ENCODE measurements at regions not wholly inside any gene's neighbourhood (a gene's known extent, or its start where the extent isn't known, plus 50 kb on each side); places are given as distances from the start of the nearest gene placed in this dataset.

DNA sequence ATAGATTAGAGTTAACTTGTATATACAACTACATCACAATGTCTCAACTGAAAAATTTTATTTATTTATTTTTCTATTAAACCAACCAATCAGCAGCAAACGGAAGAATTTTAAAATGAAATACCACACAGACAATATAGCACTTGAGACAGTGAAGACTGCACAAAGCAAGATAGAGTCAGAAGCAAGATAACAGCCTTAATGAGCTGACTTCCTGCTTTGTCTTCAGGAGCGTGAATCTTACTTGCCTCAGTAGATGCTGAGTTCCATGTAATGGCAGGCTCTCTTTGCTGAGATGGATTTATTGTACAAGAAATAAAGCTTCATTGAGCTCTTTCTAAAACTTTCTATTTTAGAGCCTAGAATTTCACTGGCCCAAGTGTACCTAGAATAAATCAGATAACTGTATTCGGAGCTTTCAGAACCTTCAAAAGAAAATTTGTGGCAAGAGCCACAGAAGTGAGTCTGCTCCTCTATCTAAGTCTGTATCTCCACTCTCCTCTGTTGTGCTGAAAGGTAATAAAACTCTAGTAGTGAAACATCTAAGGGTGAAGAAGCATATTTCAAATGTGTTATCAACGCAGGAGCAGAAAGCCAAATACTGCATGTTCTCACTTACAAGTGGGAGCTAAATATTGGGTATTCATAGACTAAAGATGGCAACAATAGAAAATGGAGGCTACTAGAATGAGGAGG lies 83.3 kb upstream of the ANKRD55 start:
- TF ChIP-seq CTCF (IDR thresholded peaks at IDR 0.05) (no peak), POLR2A (IDR thresholded peaks at IDR 0.05) (no peak)
- Histone ChIP-seq H3K27ac (peak overlapping the region in 1 of 2 donors; percentile 22), H3K27me3 (no peaks in the 10 kb centered on the region), H3K4me1 (peaks cover 0 to 11% of the 10 kb centered on the region in 2 donors), H3K4me3 (no peak overlapping the region), H3K36me3 (no peaks in the 10 kb centered on the region), H3K9me3 (no peaks in the 10 kb centered on the region)
- intact Hi-C loops (cut with DNase I; ENCODE audit: low total_unique reads): no loop called here
- DNase-seq: no peak

- Histone ChIP-seq H3K27ac (no peak overlapping the region), H3K9me3 (no peaks in the 10 kb centered on the region), H3K36me3 (no peaks in the 10 kb centered on the region), H3K27me3 (no peaks in the 10 kb centered on the region), H3K4me3 (no peak overlapping the region), H3K4me1 (peaks cover 6 to 12% of the 10 kb centered on the region in 2 donors)
- TF ChIP-seq POLR2A (IDR thresholded peaks at IDR 0.05) (no peak), CTCF (IDR thresholded peaks at IDR 0.05) (no peak)
- DNase-seq: peak in 1 of 2 donors; percentile 46
- intact Hi-C loops (cut with DNase I; ENCODE audit: low total_unique reads): no loop called here
Measured at GRCh38 chr5:56314529-56314928, 81.4 kb upstream of the ANKRD55 start.

GRCh38 chr5:56313596-56313995 lies 80.5 kb upstream of the ANKRD55 start:
- H3K27me3 ChIP-seq: no peaks in the 10 kb centered on the region
- H3K9me3 ChIP-seq: no peaks in the 10 kb centered on the region
- H3K4me1 ChIP-seq: peaks cover 6 to 12% of the 10 kb centered on the region in 2 donors
- intact Hi-C loops (cut with DNase I; ENCODE audit: low total_unique reads): no loop called here
- no peaks in the 10 kb centered on the region for H3K36me3 ChIP-seq
- no peak for TF ChIP-seq POLR2A (IDR thresholded peaks at IDR 0.05)
- no peak for TF ChIP-seq CTCF (IDR thresholded peaks at IDR 0.05)
- no peak overlapping the region for H3K4me3 ChIP-seq
- DNase-seq: no peak
- no peak overlapping the region for H3K27ac ChIP-seq

- TF ChIP-seq POLR2A (IDR thresholded peaks at IDR 0.05) (no peak), CTCF (IDR thresholded peaks at IDR 0.05) (no peak)
Measured at GRCh38 chr5:56313004-56313531, 79.9 kb upstream of the ANKRD55 start.

GRCh38 chr5:56311306-56311905 lies 78.3 kb upstream of the ANKRD55 start:
- TF ChIP-seq CTCF (IDR thresholded peaks at IDR 0.05) (no peak), POLR2A (IDR thresholded peaks at IDR 0.05) (no peak)
- Histone ChIP-seq H3K4me1 (peaks cover 6 to 12% of the 10 kb centered on the region in 2 donors), H3K27me3 (no peaks in the 10 kb centered on the region), H3K9me3 (no peaks in the 10 kb centered on the region), H3K4me3 (no peak overlapping the region), H3K27ac (peak overlapping the region; percentile 21 to 38), H3K36me3 (no peaks in the 10 kb centered on the region)
- DNase-seq: no peak
- intact Hi-C loops (cut with DNase I; ENCODE audit: low total_unique reads): no loop called here

More at GRCh38 chr5:56313004-56313531, 79.9 kb upstream of the ANKRD55 start:
- no peaks in the 10 kb centered on the region for H3K27me3 ChIP-seq
- H3K4me1 ChIP-seq: peaks cover 6 to 12% of the 10 kb centered on the region in 2 donors
- intact Hi-C loops (cut with DNase I; ENCODE audit: low total_unique reads): no loop called here
- no peak overlapping the region for H3K27ac ChIP-seq
- H3K4me3 ChIP-seq: no peak overlapping the region
- no peaks in the 10 kb centered on the region for H3K36me3 ChIP-seq
- H3K9me3 ChIP-seq: no peaks in the 10 kb centered on the region
- DNase-seq: no peak

Measured in uterus (tissue), 3 donors.